GM12874 (cell line): ENCODE measurements at regions not wholly inside any gene's neighbourhood (a gene's known extent, or its start where the extent isn't known, plus 50 kb on each side); places are given as distances from the start of the nearest gene placed in this dataset.

Experiments used
- CTCF ChIP-seq: IDR thresholded peaks from 2 replicates; pipeline ENCODE4 v1.5.1; 2011; ENCODE audit warnings: low read depth, mild to moderate bottlenecking, control low read depth, low read length, moderate library complexity; ENCODE audit not compliant: insufficient read depth

DNA sequence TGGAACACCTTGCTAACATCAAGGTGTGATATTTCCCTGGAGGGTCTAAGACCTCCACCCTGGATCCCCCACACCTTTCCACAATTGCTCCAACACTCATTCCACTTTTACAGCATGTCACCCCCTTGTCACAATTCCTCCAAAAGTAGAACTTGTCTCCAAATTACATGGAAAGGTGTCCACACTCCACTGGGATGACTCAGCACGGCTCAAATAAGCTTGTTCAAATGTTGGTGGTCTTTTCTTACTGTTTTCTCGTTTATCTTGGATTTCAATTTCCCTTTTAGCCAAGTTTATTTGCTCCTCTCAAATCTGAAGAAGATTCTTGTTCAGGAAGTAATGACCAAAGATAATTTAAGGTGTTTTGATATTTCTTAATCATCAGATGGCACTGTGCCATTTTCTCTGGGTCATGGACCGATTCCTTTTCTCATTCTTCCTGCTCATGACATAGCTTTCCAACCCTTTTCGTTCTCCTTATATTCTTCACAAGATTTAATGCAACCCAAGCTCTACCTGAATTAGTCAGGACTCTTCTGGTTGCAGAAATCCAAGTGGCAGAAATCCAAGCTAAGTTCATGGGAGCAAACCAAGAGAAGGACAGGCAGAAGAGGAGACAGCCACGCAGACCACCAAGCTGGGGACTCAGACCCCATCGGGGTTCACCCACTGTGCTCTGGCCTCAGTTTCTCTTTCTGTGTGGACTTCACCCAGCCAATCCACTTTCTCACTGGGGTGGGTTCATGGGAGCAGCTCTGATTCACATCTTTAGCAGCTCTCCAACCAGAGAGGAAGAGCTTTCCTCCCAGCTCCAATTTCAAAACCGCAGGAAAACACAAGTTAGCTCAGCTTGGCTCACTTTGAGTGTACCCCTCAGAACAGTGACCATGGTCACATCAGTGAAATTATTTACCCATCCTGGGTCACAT lies 110.5 kb upstream of the CDYL start:
- TF ChIP-seq CTCF, result no peak

- TF ChIP-seq CTCF, result no peak
Observed at GRCh38 chr6:4664911-4665310, 111.3 kb upstream of the CDYL start.

GRCh38 chr6:4664117-4664626 lies 112.0 kb upstream of the CDYL start:
- TF ChIP-seq CTCF, result no peak

- TF ChIP-seq CTCF, result no peak
Observed at GRCh38 chr6:4662886-4663285, 113.3 kb upstream of the CDYL start.

DNA sequence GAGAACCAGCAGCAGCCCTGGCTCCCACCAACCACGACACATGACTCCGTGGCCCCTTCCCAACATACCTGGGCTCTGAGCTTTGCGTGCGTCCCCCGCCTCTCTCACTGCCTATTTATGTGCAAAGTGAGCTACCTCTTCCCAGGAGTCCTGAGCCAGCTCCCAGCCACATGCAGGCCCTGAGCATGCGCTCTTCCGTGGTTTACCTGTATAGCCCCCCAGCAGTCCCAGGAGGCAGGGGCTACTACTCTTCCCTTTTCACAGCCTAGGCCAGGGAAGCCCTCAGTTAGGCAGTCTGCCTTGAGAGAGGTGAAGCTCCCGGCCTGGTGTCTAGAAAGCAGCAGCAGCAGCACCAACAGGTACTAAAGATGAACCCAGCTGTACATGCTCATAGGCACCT lies 114.8 kb upstream of the CDYL start:
- TF ChIP-seq CTCF, result no peak

DNA sequence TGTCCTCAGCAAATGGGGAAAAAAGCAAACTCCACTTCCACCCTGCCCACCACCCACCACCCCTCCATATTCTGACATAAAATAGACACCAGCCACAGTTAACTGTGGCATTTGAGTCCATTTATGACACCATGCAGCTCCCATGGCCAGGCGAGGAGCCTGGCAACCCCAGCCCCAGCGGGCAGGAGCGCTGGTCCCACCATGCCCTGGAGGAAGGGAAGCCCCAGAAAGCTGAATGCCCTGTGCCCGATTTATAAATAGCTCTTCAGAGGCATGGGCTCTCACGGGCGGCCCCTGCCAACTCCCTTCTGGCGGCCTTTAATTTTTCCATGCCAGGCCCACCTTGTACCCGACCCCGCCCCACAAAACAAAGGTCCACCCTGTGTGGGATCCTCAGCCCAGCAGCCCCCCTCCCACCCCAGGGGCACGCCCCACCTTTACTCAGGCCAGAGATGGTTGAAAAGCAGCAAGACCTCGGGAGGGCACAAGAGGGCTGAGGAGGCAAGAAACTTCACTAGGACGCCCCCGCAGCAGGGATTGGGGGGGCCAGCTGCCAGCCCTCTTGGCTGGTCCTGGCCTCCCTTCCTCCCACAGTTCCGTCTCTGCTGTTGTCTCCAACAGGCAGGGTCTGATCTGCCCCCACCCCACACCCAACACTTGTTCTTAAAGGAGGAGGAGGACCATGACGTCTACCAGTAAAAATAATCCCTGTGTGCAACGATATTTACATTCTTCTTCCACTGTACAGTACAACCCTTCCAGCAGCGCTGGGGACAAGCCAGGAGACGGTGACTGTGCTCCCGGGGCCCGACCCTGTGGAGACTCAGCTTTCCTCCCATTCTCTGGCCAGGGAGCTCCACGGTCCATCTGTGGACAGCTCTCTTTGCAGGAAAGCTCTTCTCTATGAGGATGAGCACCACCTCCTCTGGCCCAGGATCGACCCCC lies 115.6 kb upstream of the CDYL start:
- no peak for TF ChIP-seq CTCF

DNA sequence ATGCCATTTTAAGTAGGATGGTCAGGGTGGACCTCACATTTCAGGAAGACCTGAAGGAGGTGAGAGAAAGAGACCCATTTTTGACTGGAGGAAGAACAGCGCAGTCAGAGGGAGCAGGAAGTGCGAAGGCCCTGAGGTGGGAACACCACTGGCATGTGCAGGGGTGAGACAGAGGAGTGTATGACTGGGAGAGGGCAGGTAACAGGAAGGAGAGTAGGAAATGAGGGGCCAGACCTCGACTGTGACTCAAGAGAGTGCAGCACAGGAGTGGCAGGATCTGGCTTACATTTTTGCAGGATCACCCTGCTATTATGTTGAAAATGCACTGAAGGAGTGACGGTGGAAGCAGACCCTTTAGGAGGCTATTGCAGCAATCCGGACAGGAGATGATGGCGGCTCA lies 117.7 kb upstream of the CDYL start:
- no peak for TF ChIP-seq CTCF
